Cardiac muscle cell (in vitro differentiated cells and primary cell): ENCODE measurements at regions not wholly inside any gene's neighbourhood (a gene's known extent, or its start where the extent isn't known, plus 50 kb on each side); places are given as distances from the start of the nearest gene placed in this dataset.

Source experiments
- DNase-seq, 2 donors: peaks; one replicate each; pipeline versions ENCODE4 v3.0.0 to v3.0.0-alpha.2; 2010 to 2017; ENCODE audit warnings: low read depth in 1 of 2, low spot score in 1 of 2
- H3K27ac ChIP-seq: fragments of 200-600 bp; sonication (generic); 2 replicates; pipeline ENCODE4 v1.5.1; 2016
- H3K27me3 ChIP-seq: fragments of 200-600 bp; sonication (generic); 2 replicates; pipeline ENCODE4 v1.6.0; 2016; ENCODE audit warnings: control low read depth
- H3K36me3 ChIP-seq: fragments of 200-600 bp; sonication (generic); 2 replicates; pipeline ENCODE4 v1.5.1; 2016; ENCODE audit warnings: control low read depth
- H3K4me1 ChIP-seq: fragments of 200-600 bp; sonication (generic); 2 replicates; pipeline ENCODE4 v1.8.1; 2017; ENCODE audit warnings: low read depth, mild to moderate bottlenecking, mixed run types
- H3K4me3 ChIP-seq: fragments of 200-600 bp; sonication (generic); 2 replicates; pipeline ENCODE4 v1.5.1; 2016; ENCODE audit warnings: mild to moderate bottlenecking
- H3K9me3 ChIP-seq: fragments of 200-600 bp; sonication (generic); 2 replicates; pipeline ENCODE4 v1.5.1; 2017; ENCODE audit warnings: low read depth, mild to moderate bottlenecking, control low read depth
- CTCF ChIP-seq: IDR thresholded peaks from 2 replicates; pipeline ENCODE4 v1.5.1; 2012; ENCODE audit warnings: low read depth, mild to moderate bottlenecking, low read length

- Histone ChIP-seq H3K4me3 (no peak overlapping the region), H3K4me1 (no peaks in the 10 kb centered on the region), H3K27ac (no peak overlapping the region), H3K36me3 (no peaks in the 10 kb centered on the region), H3K9me3 (no peaks in the 10 kb centered on the region), H3K27me3 (no peaks in the 10 kb centered on the region)
- TF ChIP-seq CTCF: no peak
- DNase-seq: no peak
Observed at GRCh38 chrX:15127010-15127409, 142.9 kb downstream of the ASB9 start.

- Histone ChIP-seq H3K27me3 (no peaks in the 10 kb centered on the region), H3K27ac (no peak overlapping the region), H3K9me3 (no peaks in the 10 kb centered on the region), H3K4me1 (no peaks in the 10 kb centered on the region), H3K4me3 (no peak overlapping the region), H3K36me3 (no peaks in the 10 kb centered on the region)
- TF ChIP-seq CTCF: no peak
- DNase-seq: no peak
Observed at GRCh38 chrX:15116900-15117299, 153.0 kb downstream of the ASB9 start.

- Histone ChIP-seq H3K9me3 (no peaks in the 10 kb centered on the region), H3K4me3 (no peak overlapping the region)
Observed at GRCh38 chrX:15114743-15115566, 154.9 kb downstream of the ASB9 start.

GRCh38 chrX:15107367-15107988, 162.4 kb downstream of the ASB9 start:
- DNase-seq: no peak

More at GRCh38 chrX:15114743-15115566, 154.9 kb downstream of the ASB9 start:
- DNase-seq: no peak
- no peak overlapping the region for H3K27ac ChIP-seq
- no peaks in the 10 kb centered on the region for H3K36me3 ChIP-seq
- H3K27me3 ChIP-seq: no peaks in the 10 kb centered on the region
- no peaks in the 10 kb centered on the region for H3K4me1 ChIP-seq
- no peak for TF ChIP-seq CTCF

GRCh38 chrX:15098505-15098904, 171.4 kb downstream of the ASB9 start:
- Histone ChIP-seq H3K27me3 (no peaks in the 10 kb centered on the region), H3K27ac (no peak overlapping the region), H3K36me3 (no peaks in the 10 kb centered on the region), H3K9me3 (peaks cover 3% of the 10 kb centered on the region), H3K4me3 (no peak overlapping the region), H3K4me1 (no peaks in the 10 kb centered on the region)
- no peak for TF ChIP-seq CTCF
- no peak for DNase-seq

More at GRCh38 chrX:15107367-15107988, 162.4 kb downstream of the ASB9 start:
- Histone ChIP-seq H3K4me3 (no peak overlapping the region), H3K27ac (no peak overlapping the region), H3K27me3 (no peaks in the 10 kb centered on the region), H3K9me3 (no peaks in the 10 kb centered on the region), H3K4me1 (no peaks in the 10 kb centered on the region), H3K36me3 (no peaks in the 10 kb centered on the region)
- no peak for TF ChIP-seq CTCF
